Endothelial cell of umbilical vein (primary cell): ENCODE measurements at regions not wholly inside any gene's neighbourhood (a gene's known extent, or its start where the extent isn't known, plus 50 kb on each side); places are given as distances from the start of the nearest gene placed in this dataset.

ENCODE experiments used
- BruUV-seq: library from RNA; stranded (reverse); fragments of 400-500 nt; replicated peaks from 2 replicates; lab custom pipeline; 2021; lab: Mats Ljungman, UMichigan
- CTCF ChIA-PET: fragments of 300-600, 350-600 bp; sonication (Branson Sonifier 250); formaldehyde crosslinking; loops from one replicate; lab custom pipeline; 2021; ENCODE audit warnings: antibody characterized with exemption, inconsistent platforms; lab: Charles Lee
- POLR2A ChIA-PET: fragments of 300-600, 350-600 bp; sonication (Branson Sonifier 250); formaldehyde crosslinking; loops from one replicate; lab custom pipeline; 2021; ENCODE audit warnings: antibody characterized with exemption, inconsistent platforms; lab: Charles Lee
- DNase-seq: peaks from one replicate; pipeline ENCODE4 v3.0.0-alpha.2; 2011; ENCODE audit warnings: low read depth, low spot score
- FAIRE-seq: peaks from 2 replicates; lab custom pipeline; 2011; peaks lifted over from hg19 to GRCh38; lab: Jason Lieb, UNC
- H2AFZ ChIP-seq: 2 replicates; pipeline ENCODE4 v1.6.0; 2012; ENCODE audit warnings: low read depth, low read length, control low read depth, inconsistent platforms
- H3K27ac ChIP-seq: 2 replicates; pipeline ENCODE4 v1.5.1; 2011; ENCODE audit warnings: low read depth, mild to moderate bottlenecking, control low read depth, low read length, moderate library complexity; ENCODE audit not compliant: insufficient read depth
- H3K27me3 ChIP-seq, 2 experiments: 2 replicates each; pipeline versions ENCODE4 v1.6.0 to v1.6.1; 2011; ENCODE audit warnings: low read length in 2 of 2, mixed read lengths in 1 of 2; ENCODE audit not compliant: control insufficient read depth in 2 of 2, insufficient read depth in 2 of 2
- H3K36me3 ChIP-seq, 2 experiments: 2 replicates in 1 of 2; 3 replicates in 1 of 2; pipeline ENCODE4 v1.5.1; 2011; ENCODE audit warnings: low read length in 2 of 2, mild to moderate bottlenecking in 1 of 2, moderate library complexity in 1 of 2; ENCODE audit not compliant: control insufficient read depth in 2 of 2, insufficient read depth in 2 of 2; ENCODE audit errors: extremely low read depth in 1 of 2
- H3K4me1 ChIP-seq: 3 replicates; pipeline ENCODE4 v1.5.1; 2011; ENCODE audit warnings: mild to moderate bottlenecking, low read length; ENCODE audit not compliant: control insufficient read depth, insufficient read depth; ENCODE audit errors: extremely low read depth
- H3K4me2 ChIP-seq: 2 replicates; pipeline ENCODE4 v1.6.1; 2011; ENCODE audit warnings: low read length, control low read depth, mixed read lengths; ENCODE audit not compliant: insufficient read depth
- H3K4me3 ChIP-seq, 3 experiments: fragments of 200-600 bp in 1 of 3; sonication (generic), shearing (Covaris generic) in 1 of 3; replicated peaks in 1 of 3; 2 replicates each; pipeline ENCODE4 v1.5.1; 2011 to 2016; ENCODE audit warnings: control low read depth in 3 of 3, low read length in 3 of 3, mild to moderate bottlenecking in 2 of 3, inconsistent platforms in 1 of 3, low read depth in 1 of 3, moderate library complexity in 1 of 3; ENCODE audit not compliant: insufficient read depth in 1 of 3
- H3K79me2 ChIP-seq: 2 replicates; pipeline ENCODE4 v1.6.0; 2012; ENCODE audit warnings: low read length, inconsistent platforms; ENCODE audit not compliant: control insufficient read depth, insufficient read depth
- H3K9ac ChIP-seq: replicated peaks from 2 replicates; pipeline ENCODE3; 2011; ENCODE audit warnings: low read length, control low read depth; ENCODE audit not compliant: insufficient read depth; ENCODE audit errors: extremely low read depth
- H3K9me1 ChIP-seq: replicated peaks from 3 replicates; pipeline ENCODE4 v1.6.0; 2011; ENCODE audit warnings: mild to moderate bottlenecking, low read length; ENCODE audit not compliant: control insufficient read depth, insufficient read depth; ENCODE audit errors: extremely low read depth
- H3K9me3 ChIP-seq: replicated peaks from 2 replicates; pipeline ENCODE4 v1.5.1; 2012; ENCODE audit warnings: low read length, inconsistent platforms; ENCODE audit not compliant: control insufficient read depth, insufficient read depth
- H4K20me1 ChIP-seq: replicated peaks from 2 replicates; pipeline ENCODE3; 2011; ENCODE audit warnings: mild to moderate bottlenecking, low read length; ENCODE audit not compliant: control insufficient read depth, insufficient read depth; ENCODE audit errors: extremely low read depth
- CTCF ChIP-seq, 2 donors: IDR thresholded peaks; 1 replicate in 1 of 2; 2 replicates in 1 of 2; pipeline ENCODE4 v1.5.1; 2011; ENCODE audit warnings: low read length in 2 of 2, mild to moderate bottlenecking in 2 of 2, moderate library complexity in 2 of 2, control low read depth in 1 of 2, inconsistent platforms in 1 of 2, low read depth in 1 of 2; ENCODE audit not compliant: insufficient read depth in 1 of 2; ENCODE audit errors: extremely low read depth in 1 of 2
- EZH2 ChIP-seq: IDR thresholded peaks from 2 replicates; pipeline ENCODE4 v1.6.1; 2012; ENCODE audit warnings: borderline replicate concordance, low read depth, mild to moderate bottlenecking, moderate library complexity, low read length, inconsistent platforms; ENCODE audit not compliant: severe bottlenecking
- FOS ChIP-seq: IDR thresholded peaks from 2 replicates; pipeline ENCODE4 v1.6.1; 2011; ENCODE audit warnings: mild to moderate bottlenecking, low read length, moderate library complexity, borderline replicate concordance; ENCODE audit not compliant: insufficient read depth
- GATA2 ChIP-seq: IDR thresholded peaks from 2 replicates; pipeline ENCODE4 v1.7.0; 2011; ENCODE audit warnings: low read depth, mild to moderate bottlenecking, moderate library complexity, mixed read lengths, low read length; ENCODE audit not compliant: insufficient read length, insufficient read depth
- JUN ChIP-seq: IDR thresholded peaks from 2 replicates; pipeline ENCODE4 v1.6.1; 2011; ENCODE audit warnings: borderline replicate concordance, low read depth; ENCODE audit not compliant: insufficient read length, insufficient read depth
- MAX ChIP-seq: IDR thresholded peaks from 2 replicates; pipeline ENCODE4 v1.6.1; 2011; ENCODE audit not compliant: insufficient read depth, insufficient read length
- MYC ChIP-seq: IDR thresholded peaks from one replicate; pipeline ENCODE4 v1.6.1; 2011; ENCODE audit warnings: mild to moderate bottlenecking, low read depth, low read length
- POLR2A ChIP-seq: IDR thresholded peaks from 2 replicates; pipeline ENCODE4 v1.6.1; 2012; ENCODE audit warnings: low read depth, mild to moderate bottlenecking, control low read depth, low read length
- POLR2AphosphoS5 ChIP-seq: IDR thresholded peaks from 2 replicates; pipeline ENCODE4 v1.6.1; 2012; ENCODE audit warnings: low read depth, mild to moderate bottlenecking, control low read depth, low read length, moderate library complexity; ENCODE audit not compliant: insufficient read depth
- dilution Hi-C: fragments of 300-500 bp; cut with MboI; formaldehyde crosslinking; loops from one replicate; pipeline ENCODE4 v1.15.0; 2019; ENCODE audit warnings: low sequenced_read_pairs; ENCODE audit not compliant: extremely low pct_ligation_motif_present
- intact Hi-C: fragments of 100-400 bp; cut with micrococcal nuclease; formaldehyde crosslinking; loops from one replicate; pipeline ENCODE4 v1.10.0; 2022

- Histone ChIP-seq H3K4me3 (no peak overlapping the region), H3K4me2 (no peak overlapping the region), H3K9me1 (no peaks in the 10 kb centered on the region), H3K27me3 (no peaks in the 10 kb centered on the region), H3K79me2 (no peaks in the 10 kb centered on the region), H3K9me3 (no peaks in the 10 kb centered on the region), H3K9ac (no peak overlapping the region), H3K4me1 (no peaks in the 10 kb centered on the region), H3K36me3 (no peaks in the 10 kb centered on the region), H2AFZ (no peak overlapping the region), H4K20me1 (no peaks in the 10 kb centered on the region), H3K27ac (no peak overlapping the region)
- TF ChIP-seq FOS (no peak), POLR2A (no peak), EZH2 (no peak), GATA2 (no peak), MYC (no peak), CTCF (IDR thresholded peaks at IDR 0.05; ENCODE audit: extremely low read depth in 1 of 2, insufficient read depth in 1 of 2, low read depth in 1 of 2, low read length in 2 of 2) (no peak), JUN (no peak), POLR2AphosphoS5 (no peak), MAX (no peak)
- no TSS peak for BruUV-seq
- FAIRE-seq (no peak), DNase-seq (no peak)
- dilution Hi-C loops, result no loop called here
- CTCF ChIA-PET, result no interaction called here
- POLR2A ChIA-PET, result no interaction called here
- intact Hi-C loops, result no loop called here
Observed at GRCh38 chr4:115272594-115272993, 159.2 kb upstream of the NDST4 start.
